Stomach smooth muscle (tissue), 2 donors: ENCODE measurements at regions not wholly inside any gene's neighbourhood (a gene's known extent, or its start where the extent isn't known, plus 50 kb on each side); places are given as distances from the start of the nearest gene placed in this dataset.
"Not testable (repeated sequence)": the region's sequence is repeated elsewhere in the genome, so short reads cannot be mapped to it uniquely, and the experiment has no call there.

ENCODE experiments used
- H3K27ac ChIP-seq: one replicate; pipeline ENCODE4 v1.7.0; 2013; ENCODE audit warnings: mild to moderate bottlenecking, low read length, inconsistent platforms
- H3K27me3 ChIP-seq, 2 donors: one replicate each; pipeline ENCODE4 v1.7.0; 2013; ENCODE audit warnings: low read length in 2 of 2; ENCODE audit not compliant: insufficient read depth in 2 of 2, control insufficient read depth in 1 of 2
- H3K36me3 ChIP-seq, 2 donors: one replicate each; pipeline ENCODE4 v1.7.0; 2013; ENCODE audit warnings: low read length in 2 of 2; ENCODE audit not compliant: control insufficient read depth in 2 of 2, insufficient read depth in 2 of 2
- H3K4me1 ChIP-seq: one replicate; pipeline ENCODE4 v1.7.0; 2013; ENCODE audit warnings: low read length; ENCODE audit not compliant: control insufficient read depth, insufficient read depth
- H3K4me3 ChIP-seq, 2 donors: one replicate each; pipeline ENCODE4 v1.7.0; 2013; ENCODE audit warnings: low read length in 2 of 2
- H3K9ac ChIP-seq, 2 donors: one replicate each; pipeline ENCODE4 v1.7.0; 2013; ENCODE audit warnings: low read length in 2 of 2, mild to moderate bottlenecking in 1 of 2
- H3K9me3 ChIP-seq, 2 donors: one replicate each; pipeline ENCODE4 v1.7.0; 2013; ENCODE audit warnings: low read length in 2 of 2; ENCODE audit not compliant: control insufficient read depth in 2 of 2
- donor health status: healthy.
- donor health status: Pancreatic carcinoma.

DNA sequence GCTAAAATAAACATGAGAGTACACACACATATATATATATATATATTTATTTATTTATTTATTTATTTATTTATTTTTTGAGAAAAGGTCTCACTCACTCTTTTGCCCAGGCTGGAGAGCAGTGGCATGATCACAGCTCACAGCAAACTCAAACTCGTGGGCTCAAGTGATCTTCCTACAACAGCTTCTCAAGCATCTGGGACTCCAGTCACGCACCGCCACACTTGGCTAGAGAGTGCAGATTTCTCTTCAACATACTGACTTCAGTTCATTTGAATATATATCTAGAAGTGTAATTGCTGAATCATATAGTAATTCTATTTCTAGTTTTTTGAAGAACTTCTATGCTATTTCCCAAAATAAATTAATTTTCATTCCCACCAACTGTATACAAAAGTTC lies 1711.8 kb downstream of the SLITRK5 start:
- Histone ChIP-seq H3K9ac (no peak overlapping the region), H3K4me1 (no peaks in the 10 kb centered on the region), H3K9me3 (no peaks in the 10 kb centered on the region), H3K27ac (no peak overlapping the region), H3K27me3 (no peaks in the 10 kb centered on the region), H3K36me3 (no peaks in the 10 kb centered on the region), H3K4me3 (no peak overlapping the region)

DNA sequence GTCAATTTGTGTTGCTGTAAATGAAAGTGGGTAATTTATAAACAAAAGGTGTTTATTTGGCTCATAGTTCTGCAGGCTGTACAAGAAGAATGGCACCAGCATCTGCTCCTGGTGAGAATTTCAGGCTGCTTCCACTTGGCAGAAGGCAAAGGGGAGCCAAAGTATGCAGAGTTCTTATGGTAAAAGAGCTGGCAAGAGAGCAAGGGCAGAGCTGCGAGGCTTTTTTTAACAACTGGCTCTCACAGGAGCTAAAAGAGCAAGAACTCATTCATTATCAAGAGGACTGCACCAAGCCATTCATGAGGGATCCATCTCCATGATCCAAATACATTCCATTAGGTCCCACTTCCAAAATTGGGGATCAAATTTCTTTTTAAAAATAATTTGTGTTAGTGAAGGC lies 1712.7 kb downstream of the SLITRK5 start:
- Histone ChIP-seq H3K27ac (no peak overlapping the region), H3K4me3 (no peak overlapping the region), H3K4me1 (no peaks in the 10 kb centered on the region), H3K36me3 (no peaks in the 10 kb centered on the region), H3K9me3 (no peaks in the 10 kb centered on the region), H3K27me3 (no peaks in the 10 kb centered on the region), H3K9ac (no peak overlapping the region)

DNA sequence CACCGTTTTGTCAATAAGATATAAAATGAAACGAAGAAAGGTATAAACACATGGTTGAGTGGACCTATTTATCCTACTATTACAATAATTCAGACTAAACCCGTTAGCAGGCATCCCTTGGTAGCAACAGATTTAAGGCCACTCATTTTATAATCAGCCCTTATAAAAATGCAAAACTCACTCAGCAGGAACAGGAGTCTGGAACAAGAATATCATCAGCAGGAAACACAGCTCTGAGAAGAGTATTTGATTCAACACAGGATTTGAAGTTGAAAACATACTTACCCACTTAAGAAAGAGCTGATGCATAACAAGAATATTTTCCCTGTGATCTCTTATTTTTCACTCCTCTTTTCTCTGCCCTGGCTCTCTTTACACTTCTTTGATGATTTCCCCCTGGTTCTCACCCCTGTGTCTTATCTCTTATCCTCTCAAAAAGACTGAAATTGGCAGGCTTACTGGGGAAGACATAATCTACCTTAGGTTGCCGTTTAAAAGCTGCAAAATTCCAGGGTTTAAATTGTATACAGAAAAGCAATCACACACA lies 1722.7 kb downstream of the SLITRK5 start:
- H3K9me3 ChIP-seq = no peaks in the 10 kb centered on the region
- H3K4me1 ChIP-seq = no peaks in the 10 kb centered on the region
- no peak overlapping the region for H3K9ac ChIP-seq
- no peak overlapping the region for H3K4me3 ChIP-seq
- H3K27me3 ChIP-seq = no peaks in the 10 kb centered on the region
- no peak overlapping the region for H3K27ac ChIP-seq
- H3K36me3 ChIP-seq = no peaks in the 10 kb centered on the region

DNA sequence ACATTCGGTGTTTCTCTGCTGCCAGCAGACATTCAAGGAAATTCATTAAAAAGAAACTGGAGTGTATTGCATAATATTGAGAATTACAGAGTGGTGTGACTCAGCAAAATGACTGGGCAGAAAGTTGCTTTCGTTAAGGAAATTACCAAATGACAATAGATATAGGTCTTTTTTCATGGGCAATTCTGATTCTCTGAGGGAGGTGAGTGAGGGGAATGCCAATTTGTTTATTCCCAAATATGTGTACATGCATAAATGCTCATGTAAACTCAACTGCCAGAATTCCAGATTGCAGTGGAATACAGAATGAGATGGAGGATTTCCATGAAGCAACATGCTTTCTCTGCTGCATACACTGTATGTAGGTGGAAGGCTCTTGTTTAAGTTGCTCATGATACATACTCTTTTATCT lies 1730.1 kb downstream of the SLITRK5 start:
- Histone ChIP-seq H3K27ac (no peak overlapping the region), H3K9ac (no peak overlapping the region), H3K27me3 (no peaks in the 10 kb centered on the region), H3K9me3 (no peaks in the 10 kb centered on the region), H3K4me1 (no peaks in the 10 kb centered on the region), H3K4me3 (no peak overlapping the region), H3K36me3 (no peaks in the 10 kb centered on the region)

DNA sequence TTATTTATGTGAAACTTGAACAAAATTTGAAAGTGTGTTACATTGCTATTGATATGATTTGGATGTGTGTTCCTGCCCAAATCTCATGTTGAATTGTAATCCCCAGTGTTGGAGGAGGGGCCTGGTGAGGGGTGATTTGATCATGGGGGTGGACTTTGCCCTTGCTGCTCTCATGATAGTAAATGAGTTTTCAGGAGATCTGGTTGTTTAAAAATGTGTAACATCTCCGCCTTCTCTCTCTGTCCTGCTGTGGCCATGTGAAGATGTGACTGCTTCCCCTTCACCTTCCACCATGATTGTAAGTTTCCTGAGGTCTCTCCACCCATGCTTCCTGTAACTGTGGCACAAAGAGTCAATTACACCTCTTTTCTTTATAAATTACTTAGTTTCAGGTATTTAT lies 1731.0 kb downstream of the SLITRK5 start:
- no peak overlapping the region for H3K9ac ChIP-seq
- no peaks in the 10 kb centered on the region for H3K36me3 ChIP-seq
- H3K27ac ChIP-seq = no peak overlapping the region
- H3K4me1 ChIP-seq = no peaks in the 10 kb centered on the region
- H3K9me3 ChIP-seq = no peaks in the 10 kb centered on the region
- H3K4me3 ChIP-seq = no peak overlapping the region
- H3K27me3 ChIP-seq = no peaks in the 10 kb centered on the region

DNA sequence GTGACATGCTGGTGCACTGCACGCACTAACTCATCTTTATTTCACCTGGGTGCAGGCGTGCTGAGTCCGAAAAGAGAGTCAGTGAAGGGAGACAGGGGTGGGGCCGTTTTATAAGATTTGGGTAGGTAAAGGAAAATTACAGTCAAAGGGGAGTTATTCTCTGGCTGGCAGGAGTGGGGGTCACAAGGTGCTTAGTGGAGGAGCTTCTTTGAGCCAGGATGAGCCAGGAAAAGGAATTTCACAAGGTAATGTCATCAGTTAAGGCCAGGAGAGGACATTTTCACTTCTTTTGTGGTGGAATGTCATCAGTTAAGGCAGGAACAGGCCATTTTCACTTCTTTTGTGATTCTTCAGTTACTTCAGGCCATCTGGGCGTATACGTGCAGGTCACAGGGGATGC lies 1734.9 kb downstream of the SLITRK5 start:
- H3K4me3 ChIP-seq, H3K9me3 ChIP-seq, H3K4me1 ChIP-seq, H3K27ac ChIP-seq, H3K27me3 ChIP-seq, H3K36me3 ChIP-seq, H3K9ac ChIP-seq: not testable (repeated sequence)

DNA sequence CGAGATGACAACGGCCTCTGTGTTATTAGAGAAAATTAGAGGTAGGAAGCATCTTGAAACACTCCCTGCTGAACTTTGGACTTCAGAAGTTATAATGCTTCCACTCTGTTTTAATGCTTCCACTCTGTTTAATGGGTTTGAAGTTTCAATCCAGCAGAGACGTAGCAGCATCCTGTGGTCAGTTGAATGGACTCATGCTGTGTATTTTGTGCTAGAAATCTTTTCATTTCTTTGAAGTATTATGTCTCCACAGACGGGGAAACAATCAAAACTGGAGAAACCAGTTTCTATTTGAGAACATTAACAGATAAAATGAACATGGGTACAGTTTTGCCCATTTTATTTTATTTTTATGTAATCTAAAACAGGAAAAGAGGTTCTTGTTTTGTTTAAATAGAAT lies 1736.2 kb downstream of the SLITRK5 start:
- no peak overlapping the region for H3K4me3 ChIP-seq
- no peak overlapping the region for H3K27ac ChIP-seq
- no peaks in the 10 kb centered on the region for H3K9me3 ChIP-seq
- H3K36me3 ChIP-seq = no peaks in the 10 kb centered on the region
- H3K27me3 ChIP-seq = no peaks in the 10 kb centered on the region
- H3K9ac ChIP-seq = no peak overlapping the region
- H3K4me1 ChIP-seq = no peaks in the 10 kb centered on the region

DNA sequence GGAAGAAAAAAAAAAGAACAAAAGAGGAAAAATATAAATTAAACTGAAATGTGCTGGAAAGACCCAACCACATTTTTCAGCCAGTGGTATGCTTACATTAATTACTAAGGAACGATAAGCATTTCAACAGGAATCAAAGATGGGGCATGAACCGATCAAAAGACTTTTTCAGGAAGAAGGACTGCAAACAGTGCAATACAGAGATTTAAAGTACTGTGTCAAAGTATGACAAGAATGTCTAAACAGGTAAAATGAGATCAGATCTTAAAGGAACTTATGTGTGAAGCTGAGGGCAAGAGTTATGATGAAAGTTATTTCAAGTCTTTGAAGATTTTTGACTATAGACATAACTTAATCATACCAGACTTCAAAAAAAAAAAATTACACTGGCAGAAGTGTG lies 1761.8 kb downstream of the SLITRK5 start:
- no peaks in the 10 kb centered on the region for H3K4me1 ChIP-seq
- H3K4me3 ChIP-seq = no peak overlapping the region
- no peak overlapping the region for H3K9ac ChIP-seq
- no peaks in the 10 kb centered on the region for H3K27me3 ChIP-seq
- H3K9me3 ChIP-seq = no peaks in the 10 kb centered on the region
- H3K27ac ChIP-seq = no peak overlapping the region
- no peaks in the 10 kb centered on the region for H3K36me3 ChIP-seq

DNA sequence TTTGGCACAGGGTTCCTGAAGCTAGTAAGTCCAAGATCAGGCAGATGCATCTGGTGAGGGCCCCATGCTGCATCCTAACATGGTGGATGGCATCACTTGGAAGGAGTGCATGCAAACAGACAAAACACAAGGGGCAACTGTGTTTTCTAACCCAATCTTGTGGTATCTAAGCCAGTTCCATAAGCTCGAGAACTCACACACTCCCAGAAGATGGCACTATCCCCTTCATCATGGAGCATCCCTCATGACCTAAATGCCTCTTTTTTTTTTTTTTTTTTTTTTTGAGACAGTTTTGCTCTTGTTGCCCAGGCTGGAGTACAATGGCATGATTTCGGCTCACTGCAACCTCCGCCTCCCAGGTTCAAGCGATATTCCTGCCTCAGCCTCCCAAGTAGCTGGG lies 1763.5 kb downstream of the SLITRK5 start:
- not testable (repeated sequence) for H3K27me3 ChIP-seq, H3K4me1 ChIP-seq, H3K9ac ChIP-seq, H3K4me3 ChIP-seq, H3K9me3 ChIP-seq, H3K36me3 ChIP-seq, H3K27ac ChIP-seq

DNA sequence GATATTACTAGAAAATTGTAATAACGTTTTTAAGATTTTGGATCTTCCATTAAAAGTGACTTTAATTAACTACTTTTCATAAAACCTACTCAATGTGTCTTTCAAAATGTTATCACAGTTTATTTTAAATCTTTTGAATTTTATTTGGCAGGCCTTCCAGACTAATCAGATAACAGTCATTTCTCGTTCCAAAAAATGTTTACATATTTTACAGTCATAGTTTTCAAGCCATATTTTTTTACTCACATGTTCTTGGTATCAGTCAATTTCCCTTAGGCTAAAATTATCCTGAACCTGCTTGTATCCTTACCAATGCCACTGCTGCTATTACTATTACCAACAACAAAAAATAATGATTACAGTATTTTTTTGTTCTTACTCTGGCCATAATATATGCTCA lies 1783.5 kb downstream of the SLITRK5 start:
- Histone ChIP-seq H3K9me3 (no peaks in the 10 kb centered on the region), H3K36me3 (no peaks in the 10 kb centered on the region), H3K27ac (no peak overlapping the region), H3K4me1 (no peaks in the 10 kb centered on the region), H3K27me3 (no peaks in the 10 kb centered on the region), H3K4me3 (no peak overlapping the region), H3K9ac (no peak overlapping the region)

DNA sequence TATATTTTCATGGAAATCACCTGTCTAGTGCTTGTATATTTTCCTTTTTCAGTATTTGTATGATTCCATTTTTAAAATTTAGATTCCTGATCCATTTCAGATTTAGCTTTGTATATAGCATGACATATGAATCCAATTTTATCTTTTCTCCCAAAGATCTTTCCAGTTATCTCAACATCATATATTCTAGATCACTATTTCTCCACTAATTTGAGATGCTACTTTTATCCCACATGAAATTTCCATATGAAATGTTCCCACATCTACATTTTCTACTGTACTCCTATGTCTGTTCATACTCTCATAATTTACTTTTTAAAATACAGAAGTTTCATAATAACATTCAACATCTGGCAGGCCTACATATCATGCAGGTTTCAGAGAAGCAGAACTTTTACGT lies 1784.1 kb downstream of the SLITRK5 start:
- Histone ChIP-seq H3K9ac (no peak overlapping the region), H3K27me3 (no peaks in the 10 kb centered on the region), H3K9me3 (no peaks in the 10 kb centered on the region), H3K4me1 (no peaks in the 10 kb centered on the region), H3K4me3 (no peak overlapping the region), H3K27ac (no peak overlapping the region), H3K36me3 (no peaks in the 10 kb centered on the region)
